HG02840 (cell line): ENCODE measurements at regions not wholly inside any gene's neighbourhood (a gene's known extent, or its start where the extent isn't known, plus 50 kb on each side); places are given as distances from the start of the nearest gene placed in this dataset.
"Not testable (repeated sequence)": the region's sequence is repeated elsewhere in the genome, so short reads cannot be mapped to it uniquely, and the experiment has no call there.

Experiments used
- ATAC-seq: cut with Tn5 transposase; IDR thresholded peaks from one replicate; pipeline ENCODE4 v1.9.1; 2021; ENCODE audit warnings: mild to moderate bottlenecking, moderate library complexity, moderate number of reproducible peaks; ENCODE audit not compliant: unreplicated experiment, low FRiP score

DNA sequence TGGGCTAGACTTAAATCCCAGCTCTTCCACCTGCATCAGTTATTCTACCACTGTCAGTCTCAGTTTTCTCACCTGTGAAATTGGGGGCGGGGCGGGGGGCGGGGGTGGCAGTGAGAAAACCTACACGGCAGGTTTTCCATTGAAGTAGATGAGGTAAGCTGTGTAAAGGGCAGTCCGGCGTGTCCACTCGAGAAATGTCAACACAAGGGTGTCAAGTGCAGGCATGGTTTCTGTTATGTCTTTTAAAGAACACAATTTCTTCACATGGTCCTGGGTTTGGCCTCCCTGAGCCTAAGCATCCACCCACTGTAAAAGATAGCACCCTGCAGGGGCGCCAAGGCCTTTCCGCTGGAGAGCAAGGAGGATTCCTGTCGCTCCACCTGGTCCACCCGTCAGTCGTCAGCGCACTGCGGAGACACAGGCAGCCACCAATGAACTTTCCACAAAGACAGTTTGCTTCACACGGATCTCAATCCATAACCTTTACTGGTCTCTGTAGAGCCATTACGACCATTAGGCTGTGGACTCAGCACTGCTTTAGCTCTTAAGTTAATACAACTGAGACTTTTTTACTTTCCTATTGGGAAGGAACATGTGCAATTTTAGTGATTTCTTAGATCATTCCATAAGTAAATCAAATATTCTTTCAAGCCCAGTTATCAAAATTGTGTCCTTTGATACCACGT, 99.5 kb upstream of the FOXB1 start:
- ATAC-seq = no peak

DNA sequence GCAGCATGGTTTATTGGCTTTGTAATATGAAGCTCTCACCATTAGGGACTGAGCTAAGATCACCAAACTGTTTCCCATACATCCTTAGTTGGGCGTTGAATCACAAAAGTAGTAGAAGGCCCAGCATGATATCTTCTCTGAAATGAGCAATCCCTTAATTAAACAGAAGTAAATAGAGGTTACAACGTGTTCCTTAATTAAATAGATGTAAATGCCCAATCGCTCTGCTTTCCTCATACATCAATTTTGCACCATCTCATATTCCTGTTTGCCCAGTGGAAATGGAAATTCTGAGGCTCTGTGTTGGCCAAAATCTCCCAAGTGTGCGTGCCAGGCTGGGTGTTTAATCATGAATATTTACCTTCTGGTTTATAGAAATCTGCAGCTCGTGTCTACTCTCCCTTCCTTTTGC, 107.4 kb upstream of the FOXB1 start:
- ATAC-seq = no peak

- ATAC-seq = no peak
Measured at GRCh38 chr15:59894835-59895234, 109.3 kb upstream of the FOXB1 start.

- ATAC-seq = no peak
Measured at GRCh38 chr15:59892985-59893384, 111.1 kb upstream of the FOXB1 start.

DNA sequence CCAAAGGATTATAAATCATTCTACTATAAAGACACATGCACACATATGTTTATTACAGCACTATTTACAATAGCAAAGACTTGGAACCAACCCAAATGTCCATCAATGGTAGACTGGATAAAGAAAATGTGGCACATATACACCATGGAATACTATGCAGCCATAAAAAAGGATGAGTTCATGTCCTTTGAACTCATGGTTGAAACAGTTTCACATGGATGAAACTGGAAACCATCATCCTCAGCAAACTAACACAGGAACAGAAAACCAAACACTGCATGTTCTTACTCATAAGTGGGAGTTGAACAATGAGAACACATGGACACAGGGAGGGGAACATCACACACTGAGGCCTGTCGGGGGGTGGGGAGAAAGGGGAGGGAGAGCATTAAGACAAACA, 116.2 kb upstream of the FOXB1 start:
- ATAC-seq = not testable (repeated sequence)

DNA sequence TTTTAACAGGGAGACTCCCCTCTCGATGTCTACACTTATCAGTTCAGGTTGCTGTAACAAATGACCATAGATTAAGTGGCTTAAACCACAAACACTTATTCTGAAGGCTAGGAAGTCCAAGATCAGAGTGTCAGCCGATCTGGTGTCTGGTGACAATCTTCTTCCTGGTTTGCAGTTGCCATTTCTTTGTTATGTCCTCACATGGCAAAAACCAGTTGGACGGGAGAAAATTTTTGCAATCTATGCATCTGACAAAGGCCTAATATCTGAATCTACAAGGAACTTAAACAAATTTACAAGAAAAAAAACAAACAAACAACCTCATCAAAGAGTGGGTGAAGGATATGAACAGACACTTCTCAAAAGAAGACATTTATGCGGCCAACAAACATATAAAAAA, 116.9 kb upstream of the FOXB1 start:
- no peak for ATAC-seq

DNA sequence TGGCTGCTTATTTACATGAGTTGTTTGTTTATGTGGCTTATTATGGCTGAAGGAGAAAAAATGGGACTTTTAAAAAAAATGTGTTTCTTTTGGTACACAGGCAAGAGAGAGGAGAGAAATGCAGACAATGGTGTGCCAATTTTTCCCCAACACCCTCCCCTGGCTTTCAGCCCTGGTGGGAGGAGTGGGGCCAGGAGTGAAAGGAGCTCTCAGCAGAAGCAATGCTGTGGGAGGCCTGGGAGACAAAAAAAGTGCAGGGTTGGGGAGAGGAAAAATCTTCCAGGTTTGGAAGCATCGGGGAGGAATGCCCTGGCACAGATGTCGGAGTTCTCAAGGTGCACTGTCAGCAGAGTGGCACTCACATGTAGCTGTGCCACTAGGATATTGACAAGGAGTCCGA, 117.7 kb upstream of the FOXB1 start:
- ATAC-seq = no peak

GRCh38 chr15:59885832-59886231, 118.3 kb upstream of the FOXB1 start:
- no peak for ATAC-seq

DNA sequence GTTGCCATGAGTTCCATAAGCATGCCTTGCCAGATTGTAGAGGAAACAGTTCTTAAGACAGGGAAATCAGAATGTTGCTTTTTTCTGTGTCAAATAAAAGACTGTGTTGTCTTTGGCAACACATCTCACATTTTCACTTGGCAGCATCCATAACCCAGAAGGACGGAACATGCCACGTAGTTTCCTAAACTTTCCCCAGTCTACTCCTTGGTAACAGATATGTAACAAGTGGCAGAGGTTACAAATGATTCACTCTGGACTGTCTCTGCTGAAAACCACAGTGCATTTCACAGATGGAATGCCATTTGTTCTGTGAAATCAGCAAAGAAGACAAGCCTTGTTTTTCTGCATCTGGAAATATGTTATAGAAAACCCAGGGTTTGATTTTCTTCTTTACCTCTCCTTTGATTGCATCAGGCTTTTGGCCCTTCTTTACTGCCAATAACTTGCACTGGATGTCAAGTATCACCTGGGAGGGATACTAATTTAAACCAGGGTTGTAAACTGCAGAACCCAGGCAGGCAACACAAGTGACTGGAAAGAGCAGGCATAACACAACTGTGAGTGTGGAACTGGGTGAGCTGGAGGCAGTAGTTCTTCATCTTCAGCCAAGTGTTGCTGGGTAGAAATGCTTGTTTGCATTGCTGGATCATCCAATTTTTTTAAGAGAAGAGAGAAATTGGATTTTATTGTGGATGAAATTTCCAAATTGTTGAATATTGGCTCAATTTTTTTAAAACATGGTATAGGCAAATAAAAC, 124.4 kb upstream of the FOXB1 start:
- no peak for ATAC-seq

DNA sequence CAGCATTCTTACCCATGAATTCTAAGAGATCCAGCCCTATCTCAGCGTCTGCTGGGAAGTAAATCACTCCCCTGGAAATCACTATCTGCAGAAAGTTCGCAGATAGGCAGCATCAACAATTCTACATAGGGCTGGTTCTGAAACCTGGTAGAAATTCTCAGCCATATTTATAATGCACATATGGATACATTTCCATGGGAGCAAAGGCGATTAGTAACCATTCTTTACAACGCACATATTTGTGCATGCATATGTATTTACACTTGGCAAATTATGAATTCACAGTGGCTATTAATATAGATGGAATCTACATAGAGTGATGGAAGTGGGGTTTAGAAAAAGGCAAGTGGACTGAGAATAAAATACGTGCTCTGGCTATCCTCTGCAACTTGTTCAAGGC, 128.0 kb upstream of the FOXB1 start:
- ATAC-seq = no peak

- no peak for ATAC-seq
Measured at GRCh38 chr15:59873644-59874272, 130.4 kb upstream of the FOXB1 start.

DNA sequence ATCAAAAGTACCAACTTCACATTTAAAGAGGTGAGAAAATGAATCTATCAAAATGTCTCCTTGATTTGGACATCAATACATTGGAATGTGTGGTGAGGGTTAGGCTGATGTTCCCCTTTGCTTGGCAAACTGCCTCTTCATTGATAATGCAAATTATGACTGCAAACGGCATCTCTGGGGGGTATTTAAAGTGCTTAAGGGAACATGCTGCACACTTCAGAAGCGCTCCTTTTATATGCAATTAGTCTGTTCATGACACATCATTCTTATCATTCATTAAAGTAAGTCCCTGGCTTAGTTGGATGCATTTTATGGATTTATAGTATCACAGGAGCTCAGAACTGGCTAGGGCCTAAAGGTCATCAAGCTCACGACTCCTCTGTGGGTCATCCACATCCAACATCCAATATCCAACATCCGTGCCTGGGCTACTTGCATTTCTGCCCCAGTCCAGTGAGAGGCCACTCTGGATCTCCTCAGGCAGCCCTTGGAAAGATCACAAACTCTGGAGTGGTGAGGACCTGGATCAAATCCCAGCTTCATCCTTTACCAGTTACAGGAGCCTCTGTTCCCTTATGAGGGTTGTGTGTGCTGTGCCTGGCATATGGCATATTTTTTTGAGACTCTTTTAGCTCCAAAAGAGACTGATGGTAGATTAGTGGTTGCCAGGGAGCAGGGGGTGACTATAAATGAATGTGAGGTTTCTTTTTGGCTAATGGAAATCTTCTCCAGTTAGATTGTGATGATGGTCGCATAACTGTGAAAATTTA, 136.8 kb upstream of the FOXB1 start:
- no peak for ATAC-seq

DNA sequence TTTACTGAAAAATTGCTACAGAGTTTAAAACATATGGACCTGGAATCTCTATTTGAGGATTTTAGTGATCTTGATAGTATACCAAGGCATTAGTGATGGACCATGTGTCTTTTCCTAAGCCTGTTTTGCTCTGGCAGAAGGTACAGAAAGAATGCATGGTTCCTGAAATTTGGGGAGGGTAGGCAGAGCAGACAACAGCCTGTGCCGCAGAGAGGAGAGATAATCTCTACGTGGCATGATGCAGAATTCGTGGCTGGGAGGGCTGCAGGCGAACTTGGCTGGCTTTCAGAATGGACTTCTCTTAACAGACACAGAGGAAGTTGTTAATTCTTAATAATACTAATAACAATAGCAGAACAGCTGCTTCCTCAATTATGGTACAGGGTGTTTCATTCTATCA, 137.5 kb upstream of the FOXB1 start:
- ATAC-seq = no peak

DNA sequence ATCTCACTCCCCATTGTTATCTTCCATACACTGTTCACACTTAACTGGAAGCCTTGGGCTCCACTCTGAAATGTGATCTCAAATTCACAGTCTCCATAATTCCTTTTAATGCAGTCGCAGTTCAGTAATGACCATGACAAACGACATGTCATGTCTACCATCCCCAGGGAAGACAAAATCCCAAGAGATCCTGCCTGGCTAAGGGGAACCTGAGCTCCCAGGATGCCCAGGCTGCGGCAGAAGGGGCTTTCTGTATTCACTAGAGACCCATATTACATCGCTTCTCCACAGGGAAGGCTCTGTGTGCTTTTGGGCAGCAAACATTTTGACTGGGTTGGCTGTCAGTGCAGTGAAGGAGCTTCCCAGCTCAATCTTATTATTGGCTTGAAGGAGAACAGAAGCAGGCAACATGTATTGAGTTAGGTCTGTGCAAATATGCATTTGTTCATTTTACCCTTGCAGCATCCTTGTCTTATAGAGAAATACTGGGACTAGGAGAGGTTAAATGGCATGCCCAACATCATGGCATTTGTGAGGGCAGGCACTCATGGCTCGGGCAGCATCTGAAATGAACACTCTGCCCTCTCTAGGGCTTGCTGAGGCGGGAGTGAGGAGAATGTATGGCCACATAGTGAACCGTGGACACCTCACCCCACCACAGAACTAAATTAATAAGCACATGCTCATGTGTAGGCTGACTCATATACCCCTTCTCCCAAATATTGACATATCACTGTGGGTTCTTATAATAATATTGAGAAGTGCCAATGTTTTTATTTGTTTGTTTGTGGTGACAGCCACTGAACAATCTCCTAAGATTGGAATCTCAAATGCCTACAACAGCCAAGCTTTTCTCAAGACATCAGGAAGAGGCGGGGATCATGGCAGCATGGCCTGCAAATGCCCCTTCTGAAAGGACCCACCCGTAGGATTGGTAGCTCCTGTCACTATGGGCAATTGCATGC, 141.6 kb upstream of the FOXB1 start:
- no peak for ATAC-seq

- no peak for ATAC-seq
Measured at GRCh38 chr15:59847968-59848367, 156.1 kb upstream of the FOXB1 start.

- ATAC-seq = no peak
Measured at GRCh38 chr15:59845942-59846499, 156.9 kb upstream of the BNIP2 start.

DNA sequence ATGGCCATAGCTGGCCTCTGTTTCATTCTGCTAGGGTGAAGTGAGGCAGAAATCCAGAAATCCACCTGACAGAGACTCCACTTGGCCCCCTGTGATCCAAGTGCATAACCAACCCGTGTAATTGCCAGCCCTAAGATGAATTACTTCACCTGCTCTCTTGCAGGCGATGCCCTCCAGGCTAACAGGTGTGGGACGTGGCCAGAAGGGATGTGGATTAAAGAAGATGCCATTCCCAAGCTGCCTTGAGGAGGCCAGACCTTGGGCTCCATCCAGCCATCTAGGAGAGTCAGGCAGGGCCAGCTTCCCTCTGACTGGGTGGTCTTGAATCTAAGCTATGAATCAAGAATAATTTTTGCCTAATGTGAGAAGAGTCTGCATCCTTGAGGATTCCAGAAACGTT, 154.5 kb upstream of the BNIP2 start:
- ATAC-seq = no peak

DNA sequence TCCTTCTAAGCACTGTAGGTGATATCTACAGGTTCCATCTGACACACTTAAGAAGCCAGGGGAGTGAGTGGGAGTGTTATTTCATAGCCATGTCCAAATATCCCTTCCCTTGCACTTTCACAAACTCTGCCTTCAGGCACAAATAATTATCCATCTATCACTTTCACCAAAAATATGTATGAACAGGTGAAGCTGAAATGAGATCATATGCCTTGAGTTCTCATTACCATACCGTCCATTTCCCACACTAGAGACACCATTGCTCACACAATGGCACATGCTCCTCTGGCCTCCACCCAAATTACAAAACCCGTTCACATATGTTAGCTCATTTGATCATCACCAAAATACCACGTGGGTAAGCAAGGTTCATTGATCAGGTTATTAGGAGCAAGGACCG, 151.9 kb upstream of the BNIP2 start:
- ATAC-seq = no peak

- no peak for ATAC-seq
Measured at GRCh38 chr15:59839906-59840305, 150.8 kb upstream of the BNIP2 start.

DNA sequence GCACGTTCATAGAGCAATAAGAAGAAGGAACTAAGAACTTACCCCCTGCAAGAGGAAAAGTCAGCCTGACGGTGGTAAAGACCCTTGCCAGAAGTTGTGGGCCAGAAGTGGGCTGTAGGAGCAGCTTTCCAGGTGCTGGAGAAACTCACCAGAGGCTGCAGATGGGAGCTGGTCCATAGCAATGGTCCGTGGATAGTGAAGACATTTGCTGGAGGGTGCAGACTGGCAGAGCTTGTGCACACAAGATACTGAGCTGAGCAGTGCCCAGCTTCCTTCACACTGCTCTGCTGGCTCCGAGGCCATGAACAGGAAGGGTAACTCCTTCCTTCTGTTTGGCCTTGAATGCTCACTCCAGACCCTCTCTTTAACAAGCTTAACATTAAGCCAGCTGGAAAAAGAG, 149.8 kb upstream of the BNIP2 start:
- no peak for ATAC-seq
